ENCODE measurements at regions not wholly inside any gene's neighbourhood (a gene's known extent, or its start where the extent isn't known, plus 50 kb on each side); places are given as distances from the start of the nearest gene placed in this dataset.

DNA sequence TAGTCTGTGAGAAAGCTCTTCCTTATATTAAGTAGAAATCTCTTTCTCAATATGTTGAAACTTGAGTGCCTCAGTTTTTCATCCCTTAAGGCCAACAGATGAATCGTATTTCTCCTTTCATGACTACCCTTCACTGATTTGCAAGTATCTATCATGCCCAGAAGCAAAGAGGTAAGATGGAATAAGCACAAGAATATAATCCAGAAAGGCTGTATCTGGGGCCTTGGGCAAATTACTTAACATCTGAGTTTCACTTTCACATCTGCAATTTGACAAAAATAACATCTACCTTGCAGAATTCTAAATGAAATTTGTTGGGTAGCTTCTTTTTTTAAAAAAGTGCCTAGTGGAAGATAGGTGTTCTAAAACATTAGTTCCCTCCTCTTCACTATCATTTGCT lies 552.4 kb upstream of the ANO5 start:
- Histone ChIP-seq H3K27me3 (no peaks in the 10 kb centered on the region), H3K4me3 (no peak overlapping the region), H3K36me3 (no peaks in the 10 kb centered on the region), H3K9me3 (peaks cover 0 to 3% (median 0%) of the 10 kb centered on the region in 12 donors), H3K27ac (no peak overlapping the region), H3K4me1 (no peaks in the 10 kb centered on the region)
- ATAC-seq, result no peak
- WGBS, 4 donors, result 65 to 72% (median 67%) methylated on average over 1 of the region's 1 CpG
- no peak for TF ChIP-seq POLR2A (IDR thresholded peaks at IDR 0.05)
- TF ChIP-seq, protein P1, sequence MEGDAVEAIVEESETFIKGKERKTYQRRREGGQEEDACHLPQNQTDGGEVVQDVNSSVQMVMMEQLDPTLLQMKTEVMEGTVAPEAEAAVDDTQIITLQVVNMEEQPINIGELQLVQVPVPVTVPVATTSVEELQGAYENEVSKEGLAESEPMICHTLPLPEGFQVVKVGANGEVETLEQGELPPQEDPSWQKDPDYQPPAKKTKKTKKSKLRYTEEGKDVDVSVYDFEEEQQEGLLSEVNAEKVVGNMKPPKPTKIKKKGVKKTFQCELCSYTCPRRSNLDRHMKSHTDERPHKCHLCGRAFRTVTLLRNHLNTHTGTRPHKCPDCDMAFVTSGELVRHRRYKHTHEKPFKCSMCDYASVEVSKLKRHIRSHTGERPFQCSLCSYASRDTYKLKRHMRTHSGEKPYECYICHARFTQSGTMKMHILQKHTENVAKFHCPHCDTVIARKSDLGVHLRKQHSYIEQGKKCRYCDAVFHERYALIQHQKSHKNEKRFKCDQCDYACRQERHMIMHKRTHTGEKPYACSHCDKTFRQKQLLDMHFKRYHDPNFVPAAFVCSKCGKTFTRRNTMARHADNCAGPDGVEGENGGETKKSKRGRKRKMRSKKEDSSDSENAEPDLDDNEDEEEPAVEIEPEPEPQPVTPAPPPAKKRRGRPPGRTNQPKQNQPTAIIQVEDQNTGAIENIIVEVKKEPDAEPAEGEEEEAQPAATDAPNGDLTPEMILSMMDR (IDR thresholded peaks at IDR 0.05), result no peak
- no peak for DNase-seq
- intact Hi-C loops (cut with DNase I), result no loop called here

DNA sequence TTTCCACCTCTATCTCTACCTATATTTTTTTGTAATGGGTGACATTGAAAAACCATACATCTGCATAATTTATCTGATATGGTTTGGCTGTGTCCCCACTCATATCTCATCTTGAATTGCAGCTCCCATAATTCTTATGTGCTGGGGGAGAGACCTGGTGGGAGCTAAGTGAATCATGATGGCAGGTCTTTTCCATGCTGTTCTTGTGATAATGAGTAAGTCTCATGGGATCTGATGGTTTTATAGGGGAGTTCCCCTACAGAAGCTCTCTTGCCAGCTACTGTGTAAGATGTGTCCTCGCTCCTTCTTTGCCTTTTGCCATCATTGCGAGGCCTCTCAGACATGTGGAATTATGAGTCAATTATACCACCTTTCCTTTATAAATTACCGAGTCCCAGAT lies 551.0 kb upstream of the ANO5 start:
- no peaks in the 10 kb centered on the region for H3K36me3 ChIP-seq
- no peaks in the 10 kb centered on the region for H3K4me1 ChIP-seq
- no peak for ATAC-seq
- 61 to 91% (median 89%) methylated on average over 3 of the region's 3 CpGs for WGBS, 4 donors
- no peaks in the 10 kb centered on the region for H3K27me3 ChIP-seq
- TF ChIP-seq, protein P1 (IDR thresholded peaks at IDR 0.05), result no peak
- no peak for TF ChIP-seq POLR2A (IDR thresholded peaks at IDR 0.05)
- intact Hi-C loops (cut with DNase I), result no loop called here
- no peak overlapping the region for H3K4me3 ChIP-seq
- peaks cover 0 to 3% (median 0%) of the 10 kb centered on the region in 12 donors for H3K9me3 ChIP-seq
- no peak for DNase-seq
- no peak overlapping the region for H3K27ac ChIP-seq

DNA sequence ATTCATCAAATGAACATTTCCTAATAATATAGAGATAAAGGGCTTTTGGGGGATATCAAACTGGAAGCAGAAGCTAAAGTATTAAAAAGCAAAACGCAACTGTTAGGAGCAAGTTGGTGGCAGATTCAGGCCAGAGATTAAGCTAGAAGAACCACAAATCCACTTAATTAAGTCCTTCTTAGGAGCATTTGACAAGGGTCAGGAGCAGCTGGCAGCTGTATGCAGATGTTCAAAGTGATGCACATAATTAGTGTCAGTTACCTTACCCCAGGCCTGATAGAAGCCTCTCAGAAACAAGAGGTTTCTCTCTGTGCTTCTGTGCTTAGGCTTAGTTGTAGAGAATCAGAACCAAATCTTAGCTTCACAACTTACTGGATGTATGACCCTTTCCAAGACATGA lies 546.5 kb upstream of the ANO5 start:
- H3K27ac ChIP-seq, result no peak overlapping the region
- WGBS, 4 donors, result 73 to 85% (median 77%) methylated on average over 1 of the region's 1 CpG
- DNase-seq, result no peak
- no peak for ATAC-seq
- H3K36me3 ChIP-seq, result no peaks in the 10 kb centered on the region
- no peaks in the 10 kb centered on the region for H3K9me3 ChIP-seq
- TF ChIP-seq, protein P1 (IDR thresholded peaks at IDR 0.05), result no peak
- TF ChIP-seq POLR2A (IDR thresholded peaks at IDR 0.05), result no peak
- no peaks in the 10 kb centered on the region for H3K4me1 ChIP-seq
- H3K27me3 ChIP-seq, result no peaks in the 10 kb centered on the region
- intact Hi-C loops (cut with DNase I), result no loop called here
- no peak overlapping the region for H3K4me3 ChIP-seq

DNA sequence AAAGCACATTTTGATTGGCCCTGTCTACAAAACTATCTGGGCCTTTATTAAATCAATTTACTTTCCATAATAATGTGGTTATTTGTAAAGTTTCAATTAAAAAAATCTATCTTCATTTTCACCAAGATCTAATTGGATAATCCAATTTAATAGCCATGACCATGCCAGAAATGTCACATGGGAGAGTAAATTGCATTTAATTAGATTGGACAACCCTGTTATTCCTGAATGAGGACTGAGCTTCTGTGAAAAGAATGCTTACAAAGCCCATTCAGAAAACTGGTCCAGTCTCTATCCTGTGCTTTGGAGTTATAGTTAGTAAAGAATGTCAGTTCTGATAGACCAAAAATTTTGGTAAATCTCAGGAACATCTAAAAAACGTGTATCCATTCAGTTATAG lies 541.9 kb upstream of the ANO5 start:
- ATAC-seq (no peak), DNase-seq (no peak)
- no peak for TF ChIP-seq POLR2A (IDR thresholded peaks at IDR 0.05)
- TF ChIP-seq, protein P1 (IDR thresholded peaks at IDR 0.05), result no peak
- intact Hi-C loops (cut with DNase I), result no loop called here
- no peaks in the 10 kb centered on the region for H3K9me3 ChIP-seq
- no peaks in the 10 kb centered on the region for H3K27me3 ChIP-seq
- no peaks in the 10 kb centered on the region for H3K4me1 ChIP-seq
- H3K36me3 ChIP-seq, result no peaks in the 10 kb centered on the region
- no peak overlapping the region for H3K4me3 ChIP-seq
- WGBS, 4 donors, result 17 to 38% (median 31%) methylated on average over 1 of the region's 1 CpG
- H3K27ac ChIP-seq, result no peak overlapping the region

Data from heart left ventricle (tissue), 16 donors.